ENCODE measurements at regions not wholly inside any gene's neighbourhood (a gene's known extent, or its start where the extent isn't known, plus 50 kb on each side); places are given as distances from the start of the nearest gene placed in this dataset.
A peak's percentile ranks its signal among the peaks of the same experiment; 100 is the strongest.

DNA sequence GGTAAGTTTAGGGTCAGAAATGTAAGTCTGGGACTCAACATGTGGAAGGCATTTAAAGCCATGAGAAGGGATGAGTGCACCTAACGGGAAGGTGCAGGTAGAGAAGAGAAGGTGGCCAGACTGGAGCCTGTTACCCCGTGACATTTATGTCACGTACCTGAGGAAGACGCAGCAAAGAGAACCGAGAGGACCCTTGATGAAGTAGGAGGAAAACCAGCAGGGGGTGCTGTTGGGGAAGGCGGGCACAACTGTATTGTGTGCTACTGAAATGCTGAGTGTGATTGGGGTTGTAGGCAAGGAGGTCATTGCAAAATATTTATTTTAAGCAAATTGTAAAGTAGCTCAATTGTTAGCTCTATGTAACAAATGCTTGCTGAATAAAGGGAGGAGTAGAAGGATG is 338.2 kb upstream of the PRKCQ start:
- H3K4me3 ChIP-seq (ENCODE audit: low read depth, low read length) = no peak overlapping the region
- TF ChIP-seq, protein P1, sequence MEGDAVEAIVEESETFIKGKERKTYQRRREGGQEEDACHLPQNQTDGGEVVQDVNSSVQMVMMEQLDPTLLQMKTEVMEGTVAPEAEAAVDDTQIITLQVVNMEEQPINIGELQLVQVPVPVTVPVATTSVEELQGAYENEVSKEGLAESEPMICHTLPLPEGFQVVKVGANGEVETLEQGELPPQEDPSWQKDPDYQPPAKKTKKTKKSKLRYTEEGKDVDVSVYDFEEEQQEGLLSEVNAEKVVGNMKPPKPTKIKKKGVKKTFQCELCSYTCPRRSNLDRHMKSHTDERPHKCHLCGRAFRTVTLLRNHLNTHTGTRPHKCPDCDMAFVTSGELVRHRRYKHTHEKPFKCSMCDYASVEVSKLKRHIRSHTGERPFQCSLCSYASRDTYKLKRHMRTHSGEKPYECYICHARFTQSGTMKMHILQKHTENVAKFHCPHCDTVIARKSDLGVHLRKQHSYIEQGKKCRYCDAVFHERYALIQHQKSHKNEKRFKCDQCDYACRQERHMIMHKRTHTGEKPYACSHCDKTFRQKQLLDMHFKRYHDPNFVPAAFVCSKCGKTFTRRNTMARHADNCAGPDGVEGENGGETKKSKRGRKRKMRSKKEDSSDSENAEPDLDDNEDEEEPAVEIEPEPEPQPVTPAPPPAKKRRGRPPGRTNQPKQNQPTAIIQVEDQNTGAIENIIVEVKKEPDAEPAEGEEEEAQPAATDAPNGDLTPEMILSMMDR (IDR thresholded peaks at IDR 0.05; ENCODE audit: low read depth, low read length) = peak; percentile 27; the same call in 1 of the 2 replicates

GRCh38 chr10:6917125-6917524 is 337.0 kb upstream of the PRKCQ start:
- TF ChIP-seq, protein P1 (IDR thresholded peaks at IDR 0.05; ENCODE audit: low read depth, low read length) = no peak
- no peak overlapping the region for H3K4me3 ChIP-seq (ENCODE audit: low read depth, low read length)

- TF ChIP-seq, protein P1 (IDR thresholded peaks at IDR 0.05; ENCODE audit: low read depth, low read length) = no peak
- no peak overlapping the region for H3K4me3 ChIP-seq (ENCODE audit: low read depth, low read length)
These were observed 336.5 kb upstream of the PRKCQ start for GRCh38 chr10:6916601-6917000.

DNA sequence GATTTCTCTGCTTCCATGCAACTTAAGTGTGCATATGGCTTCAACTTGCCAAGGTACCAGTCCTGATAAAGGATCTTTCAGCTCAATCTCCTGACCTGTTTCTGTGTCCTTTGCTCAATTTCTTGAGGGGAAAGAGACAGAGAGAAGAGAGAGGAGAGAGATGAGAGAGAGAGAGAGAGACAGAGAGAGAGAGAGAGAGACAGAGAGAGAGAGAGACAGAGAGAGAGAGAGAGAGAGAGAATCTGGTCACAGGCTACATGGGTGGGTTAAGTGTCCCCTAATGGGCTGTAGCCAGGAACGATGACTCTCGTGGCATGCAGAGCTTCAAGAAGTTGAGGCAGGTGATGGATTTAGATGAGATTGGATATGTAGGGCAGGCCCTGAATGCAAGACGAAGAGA is 335.2 kb upstream of the PRKCQ start:
- no peak overlapping the region for H3K4me3 ChIP-seq (ENCODE audit: low read depth, low read length)
- TF ChIP-seq, protein P1 (IDR thresholded peaks at IDR 0.05; ENCODE audit: low read depth, low read length) = no peak

- no peak overlapping the region for H3K4me3 ChIP-seq (ENCODE audit: low read depth, low read length)
These were observed 332.9 kb upstream of the PRKCQ start for GRCh38 chr10:6912929-6913328.

GRCh38 chr10:6912424-6912823 is 332.3 kb upstream of the PRKCQ start:
- no peak overlapping the region for H3K4me3 ChIP-seq (ENCODE audit: low read depth, low read length)
- TF ChIP-seq, protein P1 (IDR thresholded peaks at IDR 0.05; ENCODE audit: low read depth, low read length) = no peak

More at GRCh38 chr10:6912929-6913328, 332.9 kb upstream of the PRKCQ start:
- TF ChIP-seq, protein P1 (IDR thresholded peaks at IDR 0.05; ENCODE audit: low read depth, low read length) = no peak

DNA sequence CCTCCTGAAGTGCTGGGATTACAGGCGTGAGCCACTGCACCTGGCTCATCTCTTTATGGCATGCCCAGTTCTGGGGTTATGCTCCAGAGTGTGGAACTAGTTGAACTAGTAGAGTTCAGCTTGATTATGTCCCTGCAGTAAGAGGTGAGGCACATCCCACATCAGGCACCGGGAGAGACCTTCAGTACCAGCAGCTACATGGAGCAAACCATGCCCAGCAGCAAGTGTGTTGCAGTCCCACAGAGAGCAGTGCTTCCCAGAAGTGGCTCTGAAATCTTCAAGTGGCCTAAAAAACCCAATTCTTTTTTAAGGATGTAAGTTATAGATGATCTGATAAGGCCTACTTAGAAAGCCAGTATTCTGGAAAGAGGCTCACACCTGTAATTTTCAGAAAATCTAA is 331.9 kb upstream of the PRKCQ start:
- TF ChIP-seq, protein P1 (IDR thresholded peaks at IDR 0.05; ENCODE audit: low read depth, low read length) = no peak
- no peak overlapping the region for H3K4me3 ChIP-seq (ENCODE audit: low read depth, low read length)

Data from WI38 (cell line).